HS-27A (cell line): ENCODE measurements at regions not wholly inside any gene's neighbourhood (a gene's known extent, or its start where the extent isn't known, plus 50 kb on each side); places are given as distances from the start of the nearest gene placed in this dataset.
"Not testable (repeated sequence)": the region's sequence is repeated elsewhere in the genome, so short reads cannot be mapped to it uniquely, and the experiment has no call there.

ENCODE experiments used
- DNase-seq: peaks from one replicate; pipeline ENCODE4 v3.0.0-alpha.2; 2012; ENCODE audit warnings: low read depth, missing footprints

GRCh38 chr7:113783403-113783802 is 135.4 kb downstream of the PPP1R3A start:
- no peak for DNase-seq

GRCh38 chr7:113775804-113776203 is 143.0 kb downstream of the PPP1R3A start:
- DNase-seq, result no peak

GRCh38 chr7:113775401-113775800 is 143.4 kb downstream of the PPP1R3A start:
- no peak for DNase-seq

- DNase-seq, result no peak
These were observed 144.5 kb downstream of the PPP1R3A start for GRCh38 chr7:113774182-113774807.

GRCh38 chr7:113770146-113770738 is 148.6 kb downstream of the PPP1R3A start:
- no peak for DNase-seq

GRCh38 chr7:113768387-113768786 is 150.4 kb downstream of the PPP1R3A start:
- no peak for DNase-seq

GRCh38 chr7:113764401-113765035 is 154.3 kb downstream of the PPP1R3A start:
- no peak for DNase-seq

GRCh38 chr7:113763226-113763625 is 155.6 kb downstream of the PPP1R3A start:
- no peak for DNase-seq

- DNase-seq, result no peak
These were observed 162.6 kb downstream of the PPP1R3A start for GRCh38 chr7:113756250-113756649.

- no peak for DNase-seq
These were observed 166.1 kb downstream of the PPP1R3A start for GRCh38 chr7:113752689-113753088.

GRCh38 chr7:113752289-113752688 is 166.5 kb downstream of the PPP1R3A start:
- DNase-seq, result no peak

GRCh38 chr7:113751547-113751946 is 167.3 kb downstream of the PPP1R3A start:
- no peak for DNase-seq

GRCh38 chr7:113748385-113748784 is 170.4 kb downstream of the PPP1R3A start:
- not testable (repeated sequence) for DNase-seq

- DNase-seq, result not testable (repeated sequence)
These were observed 175.8 kb downstream of the PPP1R3A start for GRCh38 chr7:113742946-113743431.

GRCh38 chr7:113742377-113742776 is 176.4 kb downstream of the PPP1R3A start:
- DNase-seq, result no peak

GRCh38 chr7:113731571-113731970 is 187.2 kb downstream of the PPP1R3A start:
- no peak for DNase-seq

- DNase-seq, result peak; percentile 45
These were observed 188.4 kb downstream of the PPP1R3A start for GRCh38 chr7:113730309-113730955.

GRCh38 chr7:113727486-113727885 is 191.3 kb downstream of the PPP1R3A start:
- no peak for DNase-seq

GRCh38 chr7:113722006-113722405 is 196.8 kb downstream of the PPP1R3A start:
- no peak for DNase-seq

- DNase-seq, result no peak
These were observed 201.1 kb downstream of the PPP1R3A start for GRCh38 chr7:113717739-113718138.

- DNase-seq, result no peak
These were observed 202.6 kb downstream of the PPP1R3A start for GRCh38 chr7:113715981-113716856.

- no peak for DNase-seq
These were observed 203.5 kb downstream of the PPP1R3A start for GRCh38 chr7:113715262-113715661.
